ENCODE measurements at regions not wholly inside any gene's neighbourhood (a gene's known extent, or its start where the extent isn't known, plus 50 kb on each side); places are given as distances from the start of the nearest gene placed in this dataset.
A peak's percentile ranks its signal among the peaks of the same experiment; 100 is the strongest.

GRCh38 chr21:35257413-35257812 is 208.3 kb upstream of the RUNX1 start:
- DNase-seq (ENCODE audit: low read depth) = no peak

GRCh38 chr21:35256468-35256988 is 207.4 kb upstream of the RUNX1 start:
- no peak for DNase-seq (ENCODE audit: low read depth)

- no peak for DNase-seq (ENCODE audit: low read depth)
Measured at GRCh38 chr21:35254765-35255138, 205.7 kb upstream of the RUNX1 start.

- DNase-seq (ENCODE audit: low read depth) = no peak
Measured at GRCh38 chr21:35254006-35254764, 205.1 kb upstream of the RUNX1 start.

- no peak for DNase-seq (ENCODE audit: low read depth)
Measured at GRCh38 chr21:35252831-35253230, 203.7 kb upstream of the RUNX1 start.

GRCh38 chr21:35249636-35250035 is 200.5 kb upstream of the RUNX1 start:
- no peak for DNase-seq (ENCODE audit: low read depth)

- DNase-seq (ENCODE audit: low read depth) = no peak
Measured at GRCh38 chr21:35245879-35246278, 196.8 kb upstream of the RUNX1 start.

- no peak for DNase-seq (ENCODE audit: low read depth)
Measured at GRCh38 chr21:35244514-35244913, 195.4 kb upstream of the RUNX1 start.

GRCh38 chr21:35243171-35243570 is 194.1 kb upstream of the RUNX1 start:
- no peak for DNase-seq (ENCODE audit: low read depth)

- DNase-seq (ENCODE audit: low read depth) = no peak
Measured at GRCh38 chr21:35239811-35240219, 190.7 kb upstream of the RUNX1 start.

- no peak for DNase-seq (ENCODE audit: low read depth)
Measured at GRCh38 chr21:35238119-35238518, 189.0 kb upstream of the RUNX1 start.

- no peak for DNase-seq (ENCODE audit: low read depth)
Measured at GRCh38 chr21:35237287-35237686, 188.2 kb upstream of the RUNX1 start.

- DNase-seq (ENCODE audit: low read depth) = no peak
Measured at GRCh38 chr21:35236090-35236489, 187.0 kb upstream of the RUNX1 start.

GRCh38 chr21:35234725-35235124 is 185.6 kb upstream of the RUNX1 start:
- no peak for DNase-seq (ENCODE audit: low read depth)

GRCh38 chr21:35233756-35234155 is 184.7 kb upstream of the RUNX1 start:
- DNase-seq (ENCODE audit: low read depth) = no peak

- DNase-seq (ENCODE audit: low read depth) = no peak
Measured at GRCh38 chr21:35232545-35233176, 183.6 kb upstream of the RUNX1 start.

- no peak for DNase-seq (ENCODE audit: low read depth)
Measured at GRCh38 chr21:35231090-35231489, 182.0 kb upstream of the RUNX1 start.

- DNase-seq (ENCODE audit: low read depth) = no peak
Measured at GRCh38 chr21:35229290-35229689, 180.2 kb upstream of the RUNX1 start.

GRCh38 chr21:35227786-35228185 is 178.7 kb upstream of the RUNX1 start:
- no peak for DNase-seq (ENCODE audit: low read depth)

- peak; percentile 19 for DNase-seq (ENCODE audit: low read depth)
Measured at GRCh38 chr21:35226968-35227744, 178.1 kb upstream of the RUNX1 start.

- no peak for DNase-seq (ENCODE audit: low read depth)
Measured at GRCh38 chr21:35226328-35226727, 177.2 kb upstream of the RUNX1 start.

- DNase-seq (ENCODE audit: low read depth) = no peak
Measured at GRCh38 chr21:35225573-35225972, 176.5 kb upstream of the RUNX1 start.
